MCF 10A (cell line): ENCODE measurements at regions not wholly inside any gene's neighbourhood (a gene's known extent, or its start where the extent isn't known, plus 50 kb on each side); places are given as distances from the start of the nearest gene placed in this dataset.
A peak's percentile ranks its signal among the peaks of the same experiment; 100 is the strongest.

Experiments
- BruUV-seq: library from RNA; stranded (reverse); fragments of 400-500 nt; replicated peaks from 2 replicates; lab custom pipeline; 2021; lab: Mats Ljungman, UMichigan
- CTCF ChIA-PET: fragments of 300-600 bp; sonication (Branson Sonifier 250); formaldehyde crosslinking; extraction: SDS; loops from one replicate; lab custom pipeline; 2021; ENCODE audit warnings: antibody characterized with exemption, inconsistent platforms; lab: Yijun Ruan, JAX
- POLR2A ChIA-PET: fragments of 300-600, 350-650 bp; sonication (Branson Sonifier 250); formaldehyde crosslinking; extraction: SDS; loops from one replicate; lab custom pipeline; 2020; ENCODE audit warnings: antibody characterized with exemption, inconsistent platforms; lab: Yijun Ruan, JAX
- DNase-seq: peaks from one replicate; pipeline ENCODE4 v3.0.0-alpha.2; 2018; ENCODE audit not compliant: unreplicated experiment
- H3K27ac Mint-ChIP-seq: one replicate; pipeline ENCODE4 v1.8.0; 2022; ENCODE audit warnings: mild to moderate bottlenecking, low read depth, mixed read lengths; ENCODE audit not compliant: unreplicated experiment
- H3K27me3 Mint-ChIP-seq: one replicate; pipeline ENCODE4 v1.8.0; 2022; ENCODE audit warnings: mixed read lengths; ENCODE audit not compliant: insufficient read depth, unreplicated experiment
- H3K36me3 Mint-ChIP-seq: one replicate; pipeline ENCODE4 v1.8.0; 2022; ENCODE audit warnings: mild to moderate bottlenecking, moderate library complexity, mixed read lengths; ENCODE audit not compliant: insufficient read depth, unreplicated experiment
- H3K4me1 Mint-ChIP-seq: one replicate; pipeline ENCODE4 v1.8.0; 2022; ENCODE audit warnings: mixed read lengths; ENCODE audit not compliant: insufficient read depth, unreplicated experiment
- H3K4me3 Mint-ChIP-seq: one replicate; pipeline ENCODE4 v1.8.0; 2022; ENCODE audit warnings: mild to moderate bottlenecking, moderate library complexity, mixed read lengths; ENCODE audit not compliant: unreplicated experiment
- H3K9me3 Mint-ChIP-seq: one replicate; pipeline ENCODE4 v1.8.0; 2022; ENCODE audit warnings: mixed read lengths; ENCODE audit not compliant: unreplicated experiment
- intact Hi-C: fragments of 100-400 bp; cut with micrococcal nuclease; formaldehyde crosslinking; loops from 2 replicates; pipeline ENCODE4 v1.14.1; 2022
- TF ChIP-seq, protein P1 (sequence below): fragments of 200-600 bp; IDR thresholded peaks from one replicate; pipeline ENCODE4 v1.8.0; 2022; ENCODE audit warnings: antibody characterized with exemption, mild to moderate bottlenecking; ENCODE audit not compliant: unreplicated experiment

- TF ChIP-seq, protein P1, sequence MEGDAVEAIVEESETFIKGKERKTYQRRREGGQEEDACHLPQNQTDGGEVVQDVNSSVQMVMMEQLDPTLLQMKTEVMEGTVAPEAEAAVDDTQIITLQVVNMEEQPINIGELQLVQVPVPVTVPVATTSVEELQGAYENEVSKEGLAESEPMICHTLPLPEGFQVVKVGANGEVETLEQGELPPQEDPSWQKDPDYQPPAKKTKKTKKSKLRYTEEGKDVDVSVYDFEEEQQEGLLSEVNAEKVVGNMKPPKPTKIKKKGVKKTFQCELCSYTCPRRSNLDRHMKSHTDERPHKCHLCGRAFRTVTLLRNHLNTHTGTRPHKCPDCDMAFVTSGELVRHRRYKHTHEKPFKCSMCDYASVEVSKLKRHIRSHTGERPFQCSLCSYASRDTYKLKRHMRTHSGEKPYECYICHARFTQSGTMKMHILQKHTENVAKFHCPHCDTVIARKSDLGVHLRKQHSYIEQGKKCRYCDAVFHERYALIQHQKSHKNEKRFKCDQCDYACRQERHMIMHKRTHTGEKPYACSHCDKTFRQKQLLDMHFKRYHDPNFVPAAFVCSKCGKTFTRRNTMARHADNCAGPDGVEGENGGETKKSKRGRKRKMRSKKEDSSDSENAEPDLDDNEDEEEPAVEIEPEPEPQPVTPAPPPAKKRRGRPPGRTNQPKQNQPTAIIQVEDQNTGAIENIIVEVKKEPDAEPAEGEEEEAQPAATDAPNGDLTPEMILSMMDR = no peak
- H3K27ac Mint-ChIP-seq = peak overlapping the region; percentile 68
- H3K36me3 Mint-ChIP-seq = no peaks in the 10 kb centered on the region
- H3K27me3 Mint-ChIP-seq = no peaks in the 10 kb centered on the region
- peaks cover 7% of the 10 kb centered on the region for H3K9me3 Mint-ChIP-seq
- intact Hi-C loops = no loop called here
- ChIA-PET POLR2A (interaction anchor here (0.6 to 0.7 kb wide), 2 partner anchors 9 to 10 kb away, joined by 3 read pairs; no protein-coding TSS in a partner anchor), CTCF (no interaction called here)
- BruUV-seq = no TSS peak
- DNase-seq = peak; percentile 3
- H3K4me1 Mint-ChIP-seq = peaks cover 6% of the 10 kb centered on the region
- no peak overlapping the region for H3K4me3 Mint-ChIP-seq
Measured at GRCh38 chr13:89239361-89240127, 1568.4 kb downstream of the SLITRK5 start.

GRCh38 chr13:89255844-89256406, 1584.8 kb downstream of the SLITRK5 start:
- peaks cover 5% of the 10 kb centered on the region for H3K9me3 Mint-ChIP-seq
- H3K27me3 Mint-ChIP-seq = no peaks in the 10 kb centered on the region
- H3K27ac Mint-ChIP-seq = no peak overlapping the region
- no peak for DNase-seq
- intact Hi-C loops = no loop called here
- no peak overlapping the region for H3K4me3 Mint-ChIP-seq
- TF ChIP-seq, protein P1 = no peak
- H3K4me1 Mint-ChIP-seq = no peaks in the 10 kb centered on the region
- CTCF ChIA-PET = no interaction called here
- H3K36me3 Mint-ChIP-seq = no peaks in the 10 kb centered on the region
- BruUV-seq = no TSS peak
- POLR2A ChIA-PET = no interaction called here

DNA sequence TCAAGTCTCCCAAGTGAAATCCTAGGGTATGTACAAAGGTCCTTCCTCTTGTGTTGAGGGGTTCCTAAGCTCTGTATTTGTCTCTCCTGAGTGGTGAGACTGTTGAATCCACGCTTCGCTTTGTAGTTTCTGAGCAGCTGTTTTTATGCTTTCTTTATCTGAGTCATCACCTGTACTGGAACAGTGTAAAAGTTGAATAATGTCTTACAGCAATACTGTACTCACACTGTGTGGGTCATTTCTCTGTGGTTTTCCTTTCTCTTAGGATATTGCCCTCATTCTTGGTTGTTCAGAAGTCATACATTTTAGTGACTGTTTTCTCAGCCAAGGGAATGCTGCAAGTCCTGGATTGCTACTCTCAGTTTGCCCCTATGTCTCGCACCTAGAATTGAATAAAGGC, 1596.6 kb downstream of the SLITRK5 start:
- peaks cover 7% of the 10 kb centered on the region for H3K4me1 Mint-ChIP-seq
- CTCF ChIA-PET = interaction anchor here (0.6 kb wide), 1 partner anchor 1549 kb away, joined by 3 read pairs; no protein-coding TSS in a partner anchor
- H3K27ac Mint-ChIP-seq = no peak overlapping the region
- TF ChIP-seq, protein P1 = no peak
- intact Hi-C loops = no loop called here
- H3K9me3 Mint-ChIP-seq = no peaks in the 10 kb centered on the region
- POLR2A ChIA-PET = no interaction called here
- no peak overlapping the region for H3K4me3 Mint-ChIP-seq
- peak; percentile 42 for DNase-seq
- BruUV-seq = no TSS peak
- H3K27me3 Mint-ChIP-seq = no peaks in the 10 kb centered on the region
- no peaks in the 10 kb centered on the region for H3K36me3 Mint-ChIP-seq

- H3K27me3 Mint-ChIP-seq = no peaks in the 10 kb centered on the region
Measured at GRCh38 chr13:89269737-89270136, 1598.6 kb downstream of the SLITRK5 start.

More at GRCh38 chr13:89269737-89270136, 1598.6 kb downstream of the SLITRK5 start:
- Mint-ChIP-seq H3K4me1 (peaks cover 7% of the 10 kb centered on the region), H3K9me3 (no peaks in the 10 kb centered on the region), H3K27ac (no peak overlapping the region), H3K4me3 (no peak overlapping the region), H3K36me3 (no peaks in the 10 kb centered on the region)
- intact Hi-C loops = no loop called here
- DNase-seq = no peak
- BruUV-seq = no TSS peak
- POLR2A ChIA-PET = no interaction called here
- CTCF ChIA-PET = no interaction called here
- TF ChIP-seq, protein P1 = no peak
